ENCODE measurements at regions not wholly inside any gene's neighbourhood (a gene's known extent, or its start where the extent isn't known, plus 50 kb on each side); places are given as distances from the start of the nearest gene placed in this dataset.

DNA sequence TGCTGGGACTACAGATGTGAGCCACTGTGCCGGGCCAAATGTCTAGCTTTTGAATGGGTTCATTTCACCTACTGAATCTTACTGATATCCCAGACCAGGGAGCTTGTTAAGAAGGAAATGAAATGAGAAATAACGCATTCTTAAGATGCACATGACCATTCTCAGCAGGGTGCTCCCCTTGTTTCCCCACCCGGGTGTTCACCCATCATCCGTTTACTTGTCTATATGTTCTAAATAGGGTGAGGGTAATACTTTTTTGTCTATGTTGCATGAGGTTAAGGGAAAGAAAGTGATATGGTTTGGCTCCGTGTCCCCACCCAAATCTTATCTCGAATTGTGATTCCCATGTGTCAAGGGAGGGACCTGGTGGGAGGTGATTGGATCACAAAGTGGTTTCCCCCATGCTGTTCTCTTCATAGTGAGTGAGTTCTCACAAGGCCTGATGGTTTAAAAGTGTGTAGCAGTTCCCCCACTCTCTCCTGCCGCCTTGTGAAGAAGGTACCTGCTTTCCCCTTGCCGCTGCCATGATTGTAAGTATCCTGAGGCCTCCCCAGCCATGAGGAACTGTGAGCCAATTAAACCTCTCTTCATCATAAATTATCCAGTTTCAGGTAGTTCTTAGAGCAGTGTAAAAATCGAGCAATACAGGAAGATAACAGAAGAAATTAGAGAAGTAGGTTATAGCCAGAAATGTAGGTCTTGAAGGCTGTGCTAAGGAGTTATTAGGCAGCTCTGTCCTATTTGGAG is 129.1 kb downstream of the DDX1 start:
- DNase-seq: no peak

DNA sequence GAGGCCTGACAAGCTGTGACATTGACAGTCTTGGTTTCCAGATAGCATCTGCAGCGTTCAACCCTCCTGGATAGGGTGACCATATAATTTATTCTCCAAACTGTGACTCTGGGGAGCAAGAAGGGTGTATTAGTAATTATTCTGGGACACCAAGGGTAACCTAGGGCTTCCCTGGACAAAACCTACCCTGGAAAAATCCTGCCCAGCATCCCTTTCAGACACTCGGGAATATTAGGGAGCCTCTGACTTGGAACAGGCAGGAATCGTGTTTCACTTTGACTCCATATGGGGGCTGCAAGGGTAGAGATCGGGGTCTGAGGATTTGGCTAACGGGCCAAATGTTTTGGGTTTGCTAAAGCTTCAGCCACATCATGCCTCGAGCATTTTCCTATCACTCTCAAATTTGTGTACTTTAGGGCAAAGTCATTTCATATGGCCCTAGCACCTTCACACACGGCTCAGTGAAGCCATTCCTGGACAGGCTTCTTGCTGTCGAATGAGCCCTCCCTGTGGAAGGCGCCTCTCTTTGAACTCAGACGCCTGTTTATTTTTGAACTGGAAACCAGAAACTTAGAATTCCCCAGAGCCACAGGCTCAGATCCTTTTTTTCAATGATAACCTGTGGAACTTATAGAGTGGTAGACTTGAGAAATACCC is 129.9 kb downstream of the DDX1 start:
- no peak for DNase-seq

DNA sequence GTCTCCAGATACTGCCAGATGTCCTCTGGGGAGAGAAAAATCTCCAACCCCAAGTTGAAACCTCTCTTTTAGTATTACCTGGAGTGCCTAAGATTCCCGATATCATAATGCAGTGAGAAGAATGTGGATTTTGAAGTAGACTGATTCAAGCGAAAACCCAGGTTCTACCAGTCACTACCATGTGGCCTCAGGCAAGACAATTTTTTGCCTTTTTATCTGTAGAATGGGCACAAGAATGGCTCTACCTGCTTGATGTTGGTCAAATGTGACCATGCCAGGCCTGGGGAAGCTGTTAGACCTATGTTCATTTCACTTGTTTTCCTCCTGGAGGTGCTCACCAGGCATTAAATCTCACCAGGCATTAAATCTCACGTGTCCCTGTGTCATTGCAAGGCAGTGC is 131.3 kb downstream of the DDX1 start:
- DNase-seq: no peak

DNA sequence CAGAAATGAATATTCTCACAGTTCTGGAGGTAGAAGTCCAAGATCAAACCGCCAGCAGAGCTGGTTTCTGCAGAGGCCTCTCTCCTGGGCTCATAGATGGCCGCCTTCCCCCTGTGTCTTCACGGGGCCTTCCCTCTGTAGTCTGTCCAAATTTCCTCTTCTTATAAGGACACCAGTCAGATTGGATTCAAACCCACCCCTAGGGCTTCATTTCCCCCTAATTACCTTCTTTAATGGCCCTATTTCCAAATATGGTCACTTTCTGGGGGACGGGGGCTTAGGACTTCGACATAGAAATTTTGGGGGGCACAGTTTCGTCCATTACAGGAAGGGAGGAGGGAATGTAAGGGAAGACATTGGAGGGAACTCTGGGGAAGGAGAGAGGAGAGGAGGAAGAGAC is 132.6 kb downstream of the DDX1 start:
- no peak for DNase-seq

DNA sequence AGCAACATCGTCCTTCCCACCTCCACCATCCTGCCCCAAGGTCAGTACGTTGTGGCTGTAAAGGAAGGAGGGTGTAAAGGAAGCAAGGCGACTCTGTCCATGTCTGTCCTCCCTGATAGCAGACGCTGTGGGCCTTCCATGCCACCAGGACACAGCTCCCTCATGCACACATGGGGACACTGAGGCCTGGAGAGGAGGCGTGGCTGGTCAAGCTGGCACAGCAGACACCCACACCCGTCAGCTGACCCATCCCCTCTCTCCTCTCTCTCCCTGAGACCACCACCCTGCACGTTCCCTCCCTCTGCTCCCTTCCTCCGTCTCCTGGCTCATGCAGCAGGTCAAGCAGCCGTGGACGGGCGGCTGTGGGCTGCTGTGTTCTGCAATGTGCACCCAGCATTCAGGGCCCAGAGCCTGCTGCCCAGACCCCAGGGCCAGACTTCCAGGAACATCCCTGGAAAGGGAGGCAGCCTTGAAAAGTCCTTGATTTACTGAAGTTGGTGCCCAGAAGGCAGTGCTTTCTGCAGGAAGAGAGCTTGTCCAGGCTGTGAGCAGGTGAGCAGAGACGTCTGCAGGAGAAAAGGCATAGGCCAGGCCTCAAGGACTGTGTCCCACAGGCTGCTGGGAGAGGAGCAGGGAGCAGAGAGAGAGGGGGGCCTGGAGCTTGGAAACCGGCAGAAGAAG is 133.6 kb downstream of the DDX1 start:
- no peak for DNase-seq

DNA sequence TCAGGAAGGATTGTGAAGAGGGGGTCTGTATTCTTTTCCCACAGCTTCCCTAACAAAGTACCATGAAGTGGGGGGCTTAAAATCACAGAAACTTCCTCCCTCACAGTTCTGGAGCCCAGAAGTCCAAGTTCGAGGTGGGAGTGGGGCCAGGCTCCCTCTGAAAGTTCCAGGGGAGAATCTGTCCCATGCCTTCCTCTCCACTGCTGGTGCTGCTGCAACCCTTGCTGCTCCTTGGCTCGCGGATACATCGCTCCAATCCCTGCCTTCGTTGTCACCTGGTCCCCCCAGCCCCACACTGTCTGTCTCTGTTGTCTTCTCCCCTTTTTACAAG is 134.1 kb downstream of the DDX1 start:
- DNase-seq: no peak

DNA sequence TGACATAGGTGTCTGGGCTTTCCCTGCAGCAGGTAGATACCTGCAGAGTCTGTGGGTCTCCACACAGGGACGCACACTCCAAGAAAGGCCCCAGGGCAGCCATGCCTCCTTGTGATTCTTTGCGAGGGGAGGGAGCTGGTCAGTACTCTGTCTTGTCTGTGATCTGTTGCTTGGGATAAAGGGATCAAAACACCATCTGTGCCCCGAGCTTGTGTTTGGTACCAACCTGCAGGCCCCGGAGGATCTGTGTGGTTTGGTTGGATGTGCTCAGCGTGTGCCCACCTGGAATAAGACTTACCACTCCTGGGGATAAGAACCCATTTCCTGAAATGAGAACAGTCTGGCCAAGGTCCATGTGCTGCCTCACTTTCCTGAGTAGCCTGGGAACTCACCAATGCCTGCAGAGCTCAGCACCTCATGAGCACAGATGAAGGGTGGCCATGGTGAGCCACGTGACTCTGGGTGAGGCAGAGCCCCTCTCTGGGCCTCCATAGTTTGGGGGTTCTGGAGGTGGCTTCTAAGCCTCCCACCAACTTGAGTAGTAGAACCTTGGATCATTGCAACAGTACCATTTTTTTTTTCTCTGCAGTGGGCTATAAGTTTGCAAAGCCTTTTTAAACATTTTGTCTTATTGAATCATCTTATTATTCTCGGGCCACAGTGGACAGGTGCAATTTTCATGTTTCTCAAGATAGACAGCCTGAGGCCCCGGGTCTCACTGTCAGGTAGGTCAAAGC is 134.8 kb downstream of the DDX1 start:
- no peak for DNase-seq

DNA sequence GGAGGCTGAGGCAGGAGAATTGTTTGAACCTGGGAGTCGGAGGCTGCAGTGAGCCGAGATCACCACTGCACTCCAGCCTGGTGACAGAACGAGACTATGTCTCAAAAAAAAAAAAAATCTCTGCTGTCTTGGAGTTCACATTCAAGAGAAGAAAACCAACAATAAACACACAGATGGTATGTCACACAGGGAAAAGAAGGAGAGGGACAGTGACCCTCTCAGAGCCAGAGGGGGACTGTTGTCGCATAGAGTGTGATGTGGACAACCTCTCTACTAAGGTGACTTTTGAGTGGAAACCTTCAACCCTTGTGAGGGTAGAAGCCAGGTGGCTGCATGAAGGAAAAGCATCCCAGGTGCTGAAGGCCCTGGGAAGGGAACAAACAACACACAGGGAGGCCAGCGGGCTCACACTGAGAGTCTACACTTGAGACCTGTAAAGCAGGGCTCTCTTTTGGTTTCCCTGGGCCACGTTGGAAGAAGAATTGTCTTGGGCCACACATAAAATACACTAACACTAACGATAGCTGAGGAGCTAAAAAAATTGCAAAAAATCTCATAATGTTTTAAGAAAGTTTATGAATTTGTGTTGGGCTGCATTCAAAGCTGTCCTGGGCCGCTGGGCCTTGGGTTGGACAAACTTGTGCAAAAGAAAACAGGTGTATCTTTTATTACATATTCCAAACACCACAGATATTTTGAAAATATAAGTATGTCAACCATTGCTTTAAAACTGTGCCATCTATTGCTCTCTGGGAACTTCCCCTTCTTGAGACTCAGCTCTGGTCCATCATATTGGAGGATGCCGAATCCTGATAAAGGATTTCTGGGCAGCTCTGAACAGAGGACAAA is 136.0 kb downstream of the DDX1 start:
- DNase-seq: no peak

DNA sequence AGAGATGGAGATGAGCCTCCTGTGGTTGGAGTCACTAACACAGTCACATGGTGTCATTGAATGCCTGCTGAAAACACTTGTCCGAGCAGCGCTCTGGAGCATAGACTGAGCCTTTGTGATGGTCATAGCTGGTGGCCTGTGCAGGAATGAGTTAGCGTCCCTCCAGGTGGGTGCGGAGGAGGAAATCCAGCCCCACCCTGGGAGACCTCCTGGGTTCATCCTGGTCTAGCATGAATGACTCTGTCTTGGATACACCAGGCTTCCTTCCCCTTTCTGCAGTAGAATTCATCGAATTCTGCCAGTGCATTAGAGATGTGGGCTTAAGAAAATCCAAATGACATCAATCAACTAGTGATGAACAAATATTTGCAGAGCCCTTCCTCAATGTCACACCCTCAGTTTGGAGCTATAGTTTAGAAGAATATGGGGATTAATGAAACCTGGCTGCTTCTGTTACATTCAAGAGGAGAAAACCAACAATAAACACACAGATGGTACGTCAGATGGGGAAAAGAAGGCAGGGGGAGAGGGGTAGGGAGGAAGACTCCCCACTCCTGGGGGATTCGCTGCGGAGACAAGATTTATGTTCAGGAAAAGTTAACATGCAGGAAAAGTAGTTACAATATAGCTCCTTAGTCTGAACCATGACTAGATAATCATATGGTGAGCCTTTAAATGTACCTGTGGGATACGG is 136.7 kb downstream of the DDX1 start:
- no peak for DNase-seq

DNA sequence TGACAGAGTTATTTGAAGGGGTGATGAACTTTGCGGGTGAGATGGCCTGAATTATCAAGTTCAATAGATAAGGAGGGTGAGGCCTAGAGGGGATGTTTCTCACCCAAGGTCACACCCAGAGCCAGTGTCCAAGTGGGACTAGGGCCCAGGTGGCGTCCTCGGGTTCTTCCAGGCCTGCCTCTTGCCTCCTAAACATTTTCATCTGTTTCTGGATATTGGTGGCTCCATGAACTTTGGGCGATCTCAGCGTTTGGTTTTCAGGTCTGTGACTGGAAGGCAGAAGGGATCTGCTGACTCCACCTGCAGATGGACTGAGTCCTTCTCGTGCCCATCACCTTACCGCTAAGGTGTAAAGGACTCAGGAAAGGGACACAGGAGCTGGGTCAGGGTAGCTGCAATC is 137.3 kb downstream of the DDX1 start:
- no peak for DNase-seq

DNA sequence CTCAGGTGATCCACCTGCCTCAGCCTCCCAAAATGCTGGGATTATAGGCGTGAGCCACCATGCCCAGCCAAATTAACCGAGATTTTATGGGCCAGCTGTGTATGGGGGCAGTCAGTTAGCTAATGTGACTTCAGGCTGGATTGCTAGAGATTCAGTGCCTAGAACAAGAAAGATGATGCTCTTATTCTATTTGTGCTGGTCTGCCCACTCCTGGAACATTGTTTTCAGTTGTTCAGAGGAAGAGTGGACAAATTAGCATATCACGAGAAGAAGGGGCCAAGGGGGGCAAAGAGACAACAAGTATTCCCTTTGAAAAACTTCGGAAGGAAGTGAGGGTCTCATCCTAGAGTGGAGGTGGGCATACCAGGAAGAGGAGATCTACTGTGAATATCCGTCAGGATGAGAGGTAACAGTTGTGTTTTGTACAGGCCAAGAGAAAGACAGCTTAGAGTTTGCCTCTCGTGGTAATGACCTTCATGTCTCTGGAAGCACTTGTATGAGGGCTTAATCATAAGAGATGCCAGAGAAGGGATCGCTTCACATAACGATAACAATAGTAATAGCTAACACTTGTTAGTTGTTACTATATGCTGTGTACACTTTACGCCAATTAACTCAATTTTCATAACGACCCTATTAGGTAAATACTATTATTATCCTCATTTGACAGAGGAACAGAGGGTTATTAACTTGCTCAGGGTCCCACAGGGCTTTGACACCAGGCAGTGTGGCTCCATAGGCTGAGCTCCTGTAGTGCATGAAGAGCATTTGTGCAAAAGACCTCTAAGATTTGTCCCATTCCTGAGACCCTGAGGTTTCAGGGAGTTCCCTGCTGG is 138.3 kb downstream of the DDX1 start:
- no peak for DNase-seq

DNA sequence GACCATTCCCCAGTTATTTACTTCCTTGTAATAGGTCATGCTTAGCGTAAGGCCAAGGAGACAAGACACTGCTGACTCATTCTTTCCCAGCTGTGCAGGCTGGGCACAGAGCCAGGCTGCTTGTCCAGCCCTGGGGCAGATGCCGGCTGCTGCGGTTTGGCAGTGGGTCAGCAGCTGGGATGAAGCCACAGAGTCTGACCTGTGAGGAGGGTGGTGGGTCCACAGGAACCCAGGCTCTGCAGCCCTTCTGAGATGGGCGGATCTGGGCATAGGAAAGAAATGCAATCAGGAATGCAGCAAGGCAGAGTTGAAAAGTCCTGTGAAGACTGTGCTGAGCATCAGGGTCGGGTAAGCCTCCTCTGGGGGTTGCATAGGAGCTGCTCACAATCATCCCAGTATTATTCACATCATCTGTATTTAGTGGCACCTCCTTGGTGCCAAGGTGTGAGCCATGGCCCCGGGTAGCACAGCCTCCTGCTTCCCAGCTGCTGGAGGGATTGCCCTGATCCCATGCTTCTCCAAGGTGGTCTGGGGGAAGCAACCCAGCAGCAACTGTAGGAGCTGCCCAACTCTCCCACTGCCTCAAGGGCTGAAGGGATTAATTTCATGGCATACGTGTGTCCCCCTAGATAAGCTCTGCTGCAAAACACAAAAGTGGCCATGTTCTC is 139.0 kb downstream of the DDX1 start:
- DNase-seq: peak; percentile 59

DNA sequence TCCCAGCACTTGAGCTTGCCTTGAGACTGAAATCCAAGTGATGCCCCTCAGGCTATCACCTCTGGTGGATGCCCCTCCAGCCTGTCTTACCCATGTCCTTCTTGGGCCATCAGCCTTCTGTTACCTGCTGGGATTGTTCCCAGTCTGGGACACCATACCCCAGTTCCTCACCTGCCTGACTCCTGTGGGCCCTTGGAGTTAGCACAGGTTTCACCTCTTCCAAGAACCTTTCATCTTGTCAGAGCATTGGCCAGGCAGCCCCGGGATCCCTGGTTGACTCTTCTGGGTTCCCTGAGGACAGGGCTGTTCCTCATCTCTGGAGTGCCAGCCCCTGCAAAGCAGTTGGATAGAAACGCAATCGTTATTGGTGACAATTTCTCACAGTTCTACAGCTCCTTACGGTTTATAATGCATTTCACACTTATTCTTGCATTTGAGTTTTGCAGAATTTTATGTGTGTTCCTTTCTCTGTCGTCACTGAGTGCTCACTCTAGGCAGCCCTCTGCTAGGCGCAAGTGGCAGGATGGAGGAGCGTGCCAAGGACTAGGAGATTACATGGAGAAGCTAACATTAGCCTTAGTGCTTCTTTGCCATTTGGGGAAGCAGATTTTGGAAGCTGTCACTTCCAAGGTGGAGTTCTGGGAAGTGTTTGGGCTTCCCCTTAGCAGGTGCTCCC is 139.7 kb downstream of the DDX1 start:
- DNase-seq: no peak

DNA sequence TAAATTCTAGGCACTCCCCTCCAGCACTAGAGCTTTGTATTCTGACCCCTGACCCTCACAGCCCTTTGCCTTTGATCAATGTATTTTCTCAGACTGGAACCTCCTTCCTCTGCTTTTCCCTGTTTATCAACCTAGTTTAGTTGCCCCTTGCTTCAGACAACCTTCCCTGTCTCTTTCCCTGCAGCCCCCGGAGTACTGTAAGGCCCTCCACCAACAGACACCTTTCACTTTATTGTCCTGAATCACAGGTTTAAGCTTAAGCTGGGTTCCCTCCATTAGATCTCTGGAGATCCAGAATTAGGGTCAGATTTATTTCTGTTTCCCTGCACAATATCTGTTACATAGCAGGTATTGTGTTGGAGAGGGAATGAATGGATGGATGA is 140.2 kb downstream of the DDX1 start:
- DNase-seq: no peak

DNA sequence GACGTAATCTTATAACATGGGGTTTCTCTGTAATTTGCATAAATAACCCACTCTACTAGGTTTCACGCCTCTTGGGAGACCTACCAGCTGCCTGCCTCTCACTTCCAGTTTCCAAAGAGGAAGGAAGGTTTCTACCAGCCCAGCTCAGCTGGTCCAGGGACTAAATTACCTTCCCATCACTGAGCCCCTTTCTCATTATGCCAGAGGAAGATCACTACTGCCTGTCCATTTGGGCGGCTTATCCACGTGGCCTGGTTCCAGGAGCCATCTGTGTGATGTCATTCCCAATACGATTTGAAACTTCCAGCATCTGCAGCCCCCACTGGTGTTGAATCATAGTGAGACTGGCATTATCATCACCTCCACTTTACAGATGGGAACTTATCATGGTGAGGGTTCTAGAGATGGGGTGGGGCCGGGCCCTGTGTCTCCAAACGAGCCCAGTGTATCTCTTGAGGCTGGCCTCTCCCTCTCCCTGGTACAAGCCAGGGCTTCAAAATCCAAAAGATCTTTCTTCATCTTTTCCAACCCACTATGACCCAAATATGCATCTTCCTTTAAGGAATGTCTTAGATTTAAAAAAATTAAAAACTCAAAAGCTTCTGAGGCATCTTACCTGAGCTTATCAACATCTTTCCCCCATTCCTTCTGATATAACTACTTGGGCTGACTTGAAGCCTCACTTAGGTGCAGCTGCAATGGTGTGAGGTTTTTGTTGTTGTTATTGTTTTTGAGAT is 140.8 kb downstream of the DDX1 start:
- no peak for DNase-seq

DNA sequence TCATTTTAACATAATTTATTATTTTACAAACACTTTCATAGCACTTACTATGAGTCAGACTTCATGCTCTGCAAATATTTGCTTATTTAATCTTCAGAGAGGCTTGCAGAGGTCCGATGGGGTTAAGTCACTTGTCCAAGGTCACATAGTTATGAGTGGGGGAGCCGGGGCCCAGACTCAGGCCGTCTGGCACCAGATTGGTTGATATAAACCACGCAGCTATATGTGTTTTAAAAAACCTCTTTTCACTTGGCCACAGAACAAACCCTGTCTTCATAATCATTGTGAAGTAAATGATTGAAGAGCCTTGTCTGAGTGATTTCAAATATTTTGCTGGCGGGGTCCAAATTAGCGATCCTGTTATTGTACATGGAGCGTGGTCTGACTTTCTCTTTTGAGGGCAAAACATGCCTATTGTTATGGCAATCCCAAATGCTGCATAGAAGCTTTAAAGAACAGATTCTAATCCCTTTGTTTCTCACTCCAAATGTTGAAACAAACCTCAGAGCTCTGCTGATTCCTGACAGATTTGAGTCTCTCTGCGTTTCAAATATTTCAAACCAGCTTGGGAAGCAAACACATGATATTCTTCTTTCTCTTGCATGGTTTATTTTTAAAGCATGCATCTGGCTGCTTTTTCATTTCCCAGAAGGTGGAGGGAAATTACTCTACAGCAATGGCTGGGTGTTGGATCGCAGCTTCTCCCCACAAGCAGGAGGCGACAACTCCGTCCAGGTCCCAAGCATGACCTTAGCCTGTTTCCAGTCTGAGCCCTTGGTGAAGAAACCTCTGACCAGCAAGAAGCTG is 142.4 kb downstream of the DDX1 start:
- no peak for DNase-seq

DNA sequence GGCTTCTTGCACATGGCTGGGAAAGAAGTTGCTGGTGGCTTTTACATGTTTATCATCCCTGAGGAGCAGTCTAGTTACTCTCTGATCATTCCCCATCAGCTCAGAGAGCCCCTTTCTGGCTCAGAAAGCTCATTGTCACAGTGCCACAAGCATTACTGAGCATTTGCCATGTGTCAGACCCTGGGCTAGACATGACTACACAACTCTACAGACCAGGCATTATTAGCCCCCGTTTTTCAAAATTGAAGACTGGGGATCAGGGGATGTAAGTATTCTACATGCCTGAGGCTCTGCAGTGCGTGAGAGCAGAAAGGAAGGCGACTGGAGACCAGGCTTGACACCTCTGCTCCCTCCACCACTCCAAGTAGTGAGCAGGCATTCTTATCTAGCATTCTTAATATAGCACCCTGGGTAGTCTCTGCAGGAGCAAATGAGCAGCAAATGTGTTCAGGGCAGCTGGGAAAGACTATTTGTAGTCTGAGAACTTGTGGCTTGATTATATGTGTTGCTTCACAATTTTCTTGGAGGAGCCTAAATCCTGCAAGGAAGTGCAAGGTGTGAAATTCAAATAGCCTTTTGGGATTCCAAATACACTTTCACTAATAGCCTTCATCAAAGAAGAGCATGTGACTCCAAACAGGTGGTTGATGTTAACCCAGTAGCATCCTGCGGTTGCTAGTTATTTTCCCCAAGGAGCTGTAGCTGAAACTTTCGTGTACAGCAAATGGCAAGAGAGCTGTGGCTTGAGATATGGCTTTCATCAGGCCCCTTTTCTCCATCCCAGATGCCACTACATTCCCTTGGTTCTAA is 143.2 kb downstream of the DDX1 start:
- DNase-seq: no peak

All from skin of body (tissue), 1 donor.